Ascending aorta (tissue), 2 donors: ENCODE measurements at regions not wholly inside any gene's neighbourhood (a gene's known extent, or its start where the extent isn't known, plus 50 kb on each side); places are given as distances from the start of the nearest gene placed in this dataset.
"Not testable (repeated sequence)": the region's sequence is repeated elsewhere in the genome, so short reads cannot be mapped to it uniquely, and the experiment has no call there.

ENCODE experiments used
- DNase-seq, 2 donors: peaks; one replicate each; pipeline ENCODE4 v3.0.0-alpha.2; 2019; ENCODE audit warnings: low spot score in 2 of 2
- H3K27ac ChIP-seq, 2 donors: fragments of 200-600 bp; sonication (generic); one replicate each; pipeline ENCODE4 v1.5.1; 2016 to 2017; ENCODE audit warnings: mild to moderate bottlenecking in 1 of 2
- H3K27me3 ChIP-seq: fragments of 200-600 bp; sonication (generic); one replicate; pipeline ENCODE4 v1.5.1; 2017
- H3K36me3 ChIP-seq, 2 donors: fragments of 200-600 bp; sonication (generic); one replicate each; pipeline ENCODE4 v1.5.1; 2016
- H3K4me1 ChIP-seq, 2 donors: fragments of 200-600 bp; sonication (generic); one replicate each; pipeline ENCODE4 v1.5.1; 2016 to 2017; ENCODE audit warnings: mild to moderate bottlenecking in 1 of 2
- H3K4me3 ChIP-seq, 2 donors: fragments of 200-600 bp; sonication (generic); one replicate each; pipeline ENCODE4 v1.5.1; 2016 to 2017; ENCODE audit warnings: mild to moderate bottlenecking in 1 of 2
- H3K9me3 ChIP-seq, 2 donors: fragments of 200-600 bp; sonication (generic); one replicate each; pipeline ENCODE4 v1.5.1; 2016
- CTCF ChIP-seq, 3 experiments: fragments of 200-600 bp in 2 of 3; fragments of 450-650 bp in 1 of 3; sonication (generic) in 2 of 3; IDR thresholded peaks; one replicate each; pipeline ENCODE4 v1.5.1; 2016 to 2019; ENCODE audit warnings: antibody characterized with exemption in 3 of 3, mild to moderate bottlenecking in 1 of 3, moderate library complexity in 1 of 3
- intact Hi-C: fragments of 100-400 bp; cut with DNase I; formaldehyde crosslinking; loops from one replicate; pipeline ENCODE4 v1.15.1; 2023

GRCh38 chr2:126275098-126275497 is 380.9 kb upstream of the GYPC start:
- intact Hi-C loops: no loop called here
- no peak overlapping the region for H3K27ac ChIP-seq

GRCh38 chr2:126276268-126276667 is 379.7 kb upstream of the GYPC start:
- H3K4me1 ChIP-seq, H3K27me3 ChIP-seq, H3K4me3 ChIP-seq, H3K36me3 ChIP-seq, DNase-seq, H3K27ac ChIP-seq, intact Hi-C loops, H3K9me3 ChIP-seq: not testable (repeated sequence)

More at GRCh38 chr2:126275098-126275497, 380.9 kb upstream of the GYPC start:
- Histone ChIP-seq H3K4me3 (no peak overlapping the region), H3K4me1 (no peaks in the 10 kb centered on the region), H3K27me3 (no peaks in the 10 kb centered on the region), H3K9me3 (no peaks in the 10 kb centered on the region), H3K36me3 (no peaks in the 10 kb centered on the region)
- TF ChIP-seq CTCF (IDR thresholded peaks at IDR 0.05): no peak
- DNase-seq: no peak

GRCh38 chr2:126288362-126288761 is 367.6 kb upstream of the GYPC start:
- no peak for DNase-seq
- Histone ChIP-seq H3K4me3 (no peak overlapping the region), H3K4me1 (no peaks in the 10 kb centered on the region), H3K9me3 (no peaks in the 10 kb centered on the region), H3K27me3 (no peaks in the 10 kb centered on the region), H3K27ac (no peak overlapping the region), H3K36me3 (no peaks in the 10 kb centered on the region)
- no peak for TF ChIP-seq CTCF (IDR thresholded peaks at IDR 0.05)
- intact Hi-C loops: no loop called here

- DNase-seq, H3K4me1 ChIP-seq, H3K36me3 ChIP-seq, H3K27ac ChIP-seq, H3K27me3 ChIP-seq, intact Hi-C loops, H3K4me3 ChIP-seq, H3K9me3 ChIP-seq: not testable (repeated sequence)
Measured at GRCh38 chr2:126293962-126294361, 362.0 kb upstream of the GYPC start.

GRCh38 chr2:126299469-126299976 is 356.4 kb upstream of the GYPC start:
- no peaks in the 10 kb centered on the region for H3K9me3 ChIP-seq

GRCh38 chr2:126300348-126300747 is 355.6 kb upstream of the GYPC start:
- Histone ChIP-seq H3K9me3 (no peaks in the 10 kb centered on the region), H3K4me3 (no peak overlapping the region), H3K4me1 (no peaks in the 10 kb centered on the region), H3K27ac (no peak overlapping the region), H3K36me3 (no peaks in the 10 kb centered on the region), H3K27me3 (no peaks in the 10 kb centered on the region)
- intact Hi-C loops: no loop called here
- no peak for DNase-seq
- TF ChIP-seq CTCF (IDR thresholded peaks at IDR 0.05): no peak

More at GRCh38 chr2:126299469-126299976, 356.4 kb upstream of the GYPC start:
- intact Hi-C loops: no loop called here
- no peak overlapping the region for H3K27ac ChIP-seq
- H3K4me3 ChIP-seq: no peak overlapping the region
- H3K27me3 ChIP-seq: no peaks in the 10 kb centered on the region
- H3K4me1 ChIP-seq: no peaks in the 10 kb centered on the region
- TF ChIP-seq CTCF (IDR thresholded peaks at IDR 0.05): no peak
- DNase-seq: no peak
- H3K36me3 ChIP-seq: no peaks in the 10 kb centered on the region

- TF ChIP-seq CTCF (IDR thresholded peaks at IDR 0.05): no peak
- Histone ChIP-seq H3K9me3 (no peaks in the 10 kb centered on the region), H3K4me3 (no peak overlapping the region), H3K36me3 (no peaks in the 10 kb centered on the region), H3K4me1 (no peaks in the 10 kb centered on the region), H3K27ac (no peak overlapping the region), H3K27me3 (no peaks in the 10 kb centered on the region)
- intact Hi-C loops: no loop called here
- no peak for DNase-seq
Measured at GRCh38 chr2:126302043-126302442, 353.9 kb upstream of the GYPC start.
